ENCODE measurements at regions not wholly inside any gene's neighbourhood (a gene's known extent, or its start where the extent isn't known, plus 50 kb on each side); places are given as distances from the start of the nearest gene placed in this dataset.

GRCh38 chr1:219404629-219405028 lies 208.3 kb downstream of the ZC3H11B start (continued):
- TF ChIP-seq ZNF354C (tag by site-specific recombination; IDR thresholded peaks at IDR 0.05; ENCODE audit: borderline replicate concordance, low read depth) (no peak), ZSCAN30 (tag by site-specific recombination; IDR thresholded peaks at IDR 0.05) (no peak), ZNF610 (tag by site-specific recombination; IDR thresholded peaks at IDR 0.05; ENCODE audit: borderline replicate concordance) (no peak), PRDM10 (tag by site-specific recombination; IDR thresholded peaks at IDR 0.05) (no peak), HOXD13 (CRISPR knock-in tag; IDR thresholded peaks at IDR 0.05; ENCODE audit: borderline replicate concordance) (no peak), ZNF488 (tag by site-specific recombination; IDR thresholded peaks at IDR 0.05) (no peak), ZFP69B (tag by site-specific recombination; IDR thresholded peaks at IDR 0.05) (no peak), ZNF18 (tag by site-specific recombination; IDR thresholded peaks at IDR 0.05) (no peak), OSR2 (tag by site-specific recombination; IDR thresholded peaks at IDR 0.05) (no peak), TCF7L2 (IDR thresholded peaks at IDR 0.05; ENCODE audit: borderline replicate concordance, low read depth, low read length) (no peak), ZNF768 (tag by site-specific recombination; IDR thresholded peaks at IDR 0.05) (no peak), ZNF302 (tag by site-specific recombination; IDR thresholded peaks at IDR 0.05; ENCODE audit: low read depth) (no peak), ZNF747 (tag by site-specific recombination; IDR thresholded peaks at IDR 0.05) (no peak)

- ChIA-PET CTCF (interaction anchor here (0.7 to 1.2 kb wide), 2 partner anchors 20 to 325 kb away, joined by 3 read pairs; no protein-coding TSS in a partner anchor), POLR2A (no interaction called here)
- Histone ChIP-seq H3K36me3 (ENCODE audit: control insufficient read depth in 2 of 2, insufficient read depth in 1 of 2, low read length in 2 of 2) (no peaks in the 10 kb centered on the region), H3K9me3 (ENCODE audit: control insufficient read depth, insufficient read depth, low read depth, low read length) (no peaks in the 10 kb centered on the region), H3K4me1 (ENCODE audit: control insufficient read depth, insufficient read depth, low read length) (peaks cover 6% of the 10 kb centered on the region; the same call in 1 of the 2 replicates), H3K27ac (ENCODE audit: extremely low read depth, low read depth, low read length) (no peak overlapping the region), H3K4me3 (ENCODE audit: low read depth, low read length) (no peak overlapping the region)
- TF ChIP-seq ZNF26 (tag by site-specific recombination; IDR thresholded peaks at IDR 0.05) (no peak), ZNF792 (tag by site-specific recombination; IDR thresholded peaks at IDR 0.05) (no peak), ZBTB49 (tag by site-specific recombination; IDR thresholded peaks at IDR 0.05; ENCODE audit: low read depth) (no peak), HIC1 (tag by site-specific recombination; IDR thresholded peaks at IDR 0.05) (no peak), HOXC10 (CRISPR knock-in tag; IDR thresholded peaks at IDR 0.05) (no peak), ZNF639 (tag by site-specific recombination; IDR thresholded peaks at IDR 0.05) (no peak), SP3 (tag by site-specific recombination; IDR thresholded peaks at IDR 0.05) (no peak), ZNF580 (tag by site-specific recombination; IDR thresholded peaks at IDR 0.05) (no peak)
Observed at GRCh38 chr1:219402925-219403324, 210.0 kb downstream of the ZC3H11B start.
